ENCODE measurements at regions not wholly inside any gene's neighbourhood (a gene's known extent, or its start where the extent isn't known, plus 50 kb on each side); places are given as distances from the start of the nearest gene placed in this dataset.

DNA sequence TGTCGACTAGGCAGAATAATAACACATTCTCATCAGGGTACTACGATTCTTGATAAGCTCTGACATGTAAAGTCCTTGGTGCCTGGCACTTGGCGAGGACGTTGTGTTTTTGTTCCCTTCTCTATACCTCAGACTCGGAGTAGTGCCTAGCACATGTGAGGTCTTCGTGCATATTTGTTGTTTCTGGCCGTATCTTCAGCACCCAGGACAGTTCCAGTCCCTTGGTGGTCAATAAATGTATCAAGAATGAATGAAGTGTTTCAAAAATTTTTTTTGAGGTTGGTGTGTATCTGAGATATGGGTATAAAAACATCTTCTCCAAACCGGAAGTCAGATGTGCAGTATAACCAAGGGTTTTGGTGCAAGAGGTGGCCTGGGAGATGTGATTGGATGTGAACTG is 198.2 kb downstream of the AACS start:
- TF ChIP-seq CTCF (conservative IDR thresholded peaks at IDR 0.05 in 1 of 2, IDR thresholded peaks at IDR 0.05 in 1 of 2; ENCODE audit: extremely low read depth in 1 of 2, insufficient read depth in 1 of 2, low read depth in 1 of 2, low read length in 2 of 2) (no peak), EZH2 (IDR thresholded peaks at IDR 0.05; ENCODE audit: borderline replicate concordance, low read length) (no peak)

All from mammary epithelial cell (primary cell).